ENCODE measurements at regions not wholly inside any gene's neighbourhood (a gene's known extent, or its start where the extent isn't known, plus 50 kb on each side); places are given as distances from the start of the nearest gene placed in this dataset.

- TF ChIP-seq CTCF (IDR thresholded peaks at IDR 0.05; ENCODE audit: low read depth, low read length) (no peak), EZH2phosphoT487 (IDR thresholded peaks at IDR 0.05; ENCODE audit: low read depth) (no peak)
Observed at GRCh38 chr9:13352451-13352979, 73.0 kb upstream of the MPDZ start.

Data from OCI-LY3 (cell line).